H1 (cell line): ENCODE measurements at regions not wholly inside any gene's neighbourhood (a gene's known extent, or its start where the extent isn't known, plus 50 kb on each side); places are given as distances from the start of the nearest gene placed in this dataset.

ENCODE experiments used
- CTCF ChIA-PET: fragments of 300-600 bp; sonication (Branson Sonifier 250); formaldehyde crosslinking; loops from one replicate; lab custom pipeline; 2021; ENCODE audit not compliant: partially characterized antibody; lab: Charles Lee
- POLR2A ChIA-PET: fragments of 300-600 bp; sonication (Branson Sonifier 250); formaldehyde crosslinking; loops from one replicate; lab custom pipeline; 2021; ENCODE audit warnings: inconsistent platforms; ENCODE audit not compliant: partially characterized antibody; lab: Charles Lee
- DNase-seq, 2 experiments: peaks; one replicate each; pipeline versions ENCODE4 v3.0.0 to v3.0.0-alpha.2; 2010 to 2022; ENCODE audit warnings: low spot score in 2 of 2, low read depth in 1 of 2, mixed read lengths in 1 of 2
- FAIRE-seq: peaks from 2 replicates; lab custom pipeline; 2011; peaks lifted over from hg19 to GRCh38; lab: Jason Lieb, UNC
- H2AFZ ChIP-seq: 2 replicates; pipeline ENCODE4 v1.8.1; 2012; ENCODE audit warnings: low read length, inconsistent platforms
- H2AK5ac ChIP-seq: 2 replicates; pipeline ENCODE4 v1.6.1; 2013; ENCODE audit warnings: low read depth, low read length
- H2BK120ac ChIP-seq: replicated peaks from 2 replicates; pipeline ENCODE3; 2013; ENCODE audit warnings: low read depth, low read length, inconsistent platforms
- H2BK12ac ChIP-seq: 2 replicates; pipeline ENCODE4 v1.6.1; 2013; ENCODE audit warnings: low read depth, low read length
- H2BK15ac ChIP-seq: 2 replicates; pipeline ENCODE4 v1.6.1; 2013; ENCODE audit warnings: low read length
- H2BK20ac ChIP-seq: 2 replicates; pipeline ENCODE4 v1.6.1; 2013; ENCODE audit warnings: low read length
- H2BK5ac ChIP-seq: 2 replicates; pipeline ENCODE4 v1.6.1; 2013; ENCODE audit warnings: low read depth, low read length
- H3K14ac ChIP-seq: 2 replicates; pipeline ENCODE4 v1.6.1; 2013; ENCODE audit warnings: inconsistent platforms; ENCODE audit not compliant: insufficient read length
- H3K18ac ChIP-seq: 2 replicates; pipeline ENCODE4 v1.6.1; 2013; ENCODE audit warnings: low read length; ENCODE audit errors: extremely low read depth
- H3K23ac ChIP-seq: 2 replicates; pipeline ENCODE4 v1.6.1; 2013; ENCODE audit warnings: inconsistent platforms; ENCODE audit not compliant: insufficient read length
- H3K23me2 ChIP-seq: 2 replicates; pipeline ENCODE4 v1.6.1; 2013; ENCODE audit warnings: low read depth, low read length
- H3K27ac ChIP-seq: 2 replicates; pipeline ENCODE4 v1.6.1; 2011; ENCODE audit warnings: low read depth, low read length, inconsistent platforms
- H3K27me3 ChIP-seq, 4 experiments: replicated peaks in 1 of 4; 1 replicate in 1 of 4; 2 replicates in 3 of 4; pipeline versions ENCODE4 v1.6.1 to v1.8.1; 2011 to 2013; ENCODE audit warnings: low read length in 3 of 4, mild to moderate bottlenecking in 3 of 4, inconsistent platforms in 2 of 4, mixed read lengths in 2 of 4, moderate library complexity in 1 of 4; ENCODE audit not compliant: control insufficient read depth in 3 of 4, insufficient read depth in 3 of 4; ENCODE audit errors: extremely low read depth in 1 of 4
- H3K36me3 ChIP-seq, 4 experiments: 2 replicates each; pipeline versions ENCODE4 v1.6.1 to v1.8.1; 2011 to 2013; ENCODE audit warnings: mild to moderate bottlenecking in 4 of 4, low read length in 3 of 4, moderate library complexity in 2 of 4, control low read depth in 1 of 4, inconsistent platforms in 1 of 4; ENCODE audit not compliant: insufficient read depth in 4 of 4, control insufficient read depth in 2 of 4
- H3K4ac ChIP-seq: replicated peaks from 2 replicates; pipeline ENCODE3; 2013; ENCODE audit warnings: low read length, low read depth, mixed read lengths, inconsistent platforms; ENCODE audit not compliant: insufficient read length
- H3K4me1 ChIP-seq, 4 experiments: replicated peaks in 1 of 4; 1 replicate in 1 of 4; 2 replicates in 3 of 4; pipeline versions ENCODE4 v1.6.1 to v1.8.1; 2011 to 2013; ENCODE audit warnings: low read length in 3 of 4, inconsistent platforms in 2 of 4, mixed read lengths in 1 of 4; ENCODE audit not compliant: insufficient read depth in 4 of 4, control insufficient read depth in 3 of 4
- H3K4me2 ChIP-seq, 2 experiments: 2 replicates each; pipeline versions ENCODE4 v1.6.1 to v1.8.1; 2011 to 2013; ENCODE audit warnings: low read depth in 2 of 2, low read length in 2 of 2, control low read depth in 1 of 2, inconsistent platforms in 1 of 2, mild to moderate bottlenecking in 1 of 2; ENCODE audit not compliant: insufficient read depth in 1 of 2
- H3K4me3 ChIP-seq, 4 experiments: fragments of 200-600, 300-600 bp in 1 of 4; sonication (generic), shearing (Covaris generic), sonication (Bioruptor Twin) in 1 of 4; 2 replicates each; pipeline versions ENCODE4 v1.5.1 to v1.8.1; 2011 to 2016; ENCODE audit warnings: low read length in 4 of 4, low read depth in 3 of 4, control low read depth in 2 of 4, inconsistent platforms in 2 of 4, mild to moderate bottlenecking in 2 of 4, mixed read lengths in 1 of 4, moderate library complexity in 1 of 4; ENCODE audit not compliant: insufficient read depth in 2 of 4; ENCODE audit errors: extremely low read depth in 1 of 4
- H3K56ac ChIP-seq: replicated peaks from 2 replicates; pipeline ENCODE3; 2013; ENCODE audit warnings: low read depth, mild to moderate bottlenecking, mixed read lengths, low read length, inconsistent platforms; ENCODE audit not compliant: insufficient read length
- H3K79me1 ChIP-seq: 2 replicates; pipeline ENCODE4 v1.6.1; 2013; ENCODE audit warnings: low read depth, low read length, control low read depth
- H3K79me2 ChIP-seq, 2 experiments: 2 replicates each; pipeline versions ENCODE4 v1.6.1 to v1.8.1; 2012 to 2013; ENCODE audit warnings: low read length in 2 of 2, mild to moderate bottlenecking in 2 of 2, inconsistent platforms in 1 of 2; ENCODE audit not compliant: insufficient read depth in 2 of 2, control insufficient read depth in 1 of 2
- H3K9ac ChIP-seq, 4 experiments: replicated peaks in 1 of 4; 1 replicate in 1 of 4; 2 replicates in 3 of 4; pipeline versions ENCODE4 v1.6.1 to v1.8.1; 2011 to 2013; ENCODE audit warnings: low read depth in 3 of 4, low read length in 3 of 4, control low read depth in 2 of 4, mild to moderate bottlenecking in 2 of 4, moderate library complexity in 2 of 4, inconsistent platforms in 1 of 4; ENCODE audit errors: extremely low read depth in 1 of 4
- H3K9me3 ChIP-seq, 2 experiments: 2 replicates each; pipeline versions ENCODE4 v1.6.1 to v1.8.1; 2012 to 2013; ENCODE audit warnings: mild to moderate bottlenecking in 2 of 2, moderate library complexity in 2 of 2, control low read depth in 1 of 2, inconsistent platforms in 1 of 2, low read depth in 1 of 2, low read length in 1 of 2, mixed read lengths in 1 of 2; ENCODE audit not compliant: insufficient read depth in 2 of 2
- H4K20me1 ChIP-seq, 2 experiments: replicated peaks in 1 of 2; 2 replicates each; pipeline versions ENCODE3 to v1.8.1; 2011 to 2013; ENCODE audit warnings: inconsistent platforms in 2 of 2, low read length in 2 of 2, mild to moderate bottlenecking in 1 of 2; ENCODE audit not compliant: insufficient read depth in 2 of 2, control insufficient read depth in 1 of 2
- H4K5ac ChIP-seq: 2 replicates; pipeline ENCODE4 v1.6.1; 2013; ENCODE audit warnings: low read length, low read depth, mixed read lengths, inconsistent platforms; ENCODE audit not compliant: insufficient read length
- H4K8ac ChIP-seq: 2 replicates; pipeline ENCODE4 v1.8.0; 2013; ENCODE audit warnings: mild to moderate bottlenecking, moderate library complexity, low read length, inconsistent platforms; ENCODE audit not compliant: insufficient read depth; ENCODE audit errors: extremely low read depth
- H4K91ac ChIP-seq: replicated peaks from 2 replicates; pipeline ENCODE3; 2013; ENCODE audit warnings: low read length, mixed read lengths, inconsistent platforms; ENCODE audit not compliant: insufficient read length
- ATF2 ChIP-seq: IDR thresholded peaks from 2 replicates; pipeline ENCODE4 v1.6.1; 2012; ENCODE audit warnings: low read length, inconsistent platforms
- BCL11A ChIP-seq, 2 experiments: IDR thresholded peaks; one replicate each; pipeline ENCODE4 v1.6.1; 2011; ENCODE audit warnings: low read depth in 2 of 2, low read length in 2 of 2, mild to moderate bottlenecking in 2 of 2
- CBX8 ChIP-seq: fragments of 300-800, 300-1000 bp; sonication (generic); IDR thresholded peaks from 2 replicates; pipeline ENCODE4 v1.7.1; 2016; ENCODE audit warnings: low read depth, low read length, borderline replicate concordance
- CTBP2 ChIP-seq: IDR thresholded peaks from 2 replicates; pipeline ENCODE4 v1.7.0; 2011; ENCODE audit warnings: borderline replicate concordance, mild to moderate bottlenecking, moderate library complexity, mixed read lengths, low read length; ENCODE audit not compliant: insufficient read depth, insufficient read length
- E2F6 ChIP-seq: IDR thresholded peaks from 2 replicates; pipeline ENCODE4 v1.6.1; 2012; ENCODE audit warnings: inconsistent platforms
- POLR2A ChIP-seq, 2 experiments: IDR thresholded peaks; 1 replicate in 1 of 2; 2 replicates in 1 of 2; pipeline ENCODE4 v1.6.1; 2011; ENCODE audit warnings: low read depth in 2 of 2, low read length in 2 of 2, mild to moderate bottlenecking in 2 of 2; ENCODE audit errors: control extremely low read depth in 1 of 2
- POLR2AphosphoS5 ChIP-seq: IDR thresholded peaks from 2 replicates; pipeline ENCODE4 v1.6.1; 2011; ENCODE audit warnings: low read depth, low read length
- POU5F1 ChIP-seq: IDR thresholded peaks from 2 replicates; pipeline ENCODE4 v1.6.1; 2011; ENCODE audit warnings: low read depth, mild to moderate bottlenecking, low read length, moderate library complexity
- SAP30 ChIP-seq: fragments of 300-600 bp; sonication (generic); IDR thresholded peaks from 2 replicates; pipeline ENCODE4 v1.7.1; 2012; ENCODE audit warnings: low read length, moderate library complexity, mild to moderate bottlenecking, inconsistent platforms; ENCODE audit not compliant: insufficient read depth, insufficient replicate concordance
- SIRT6 ChIP-seq: IDR thresholded peaks from one replicate; pipeline ENCODE4 v1.7.1; 2012; ENCODE audit warnings: low read length, inconsistent platforms
- SRF ChIP-seq: IDR thresholded peaks from 2 replicates; pipeline ENCODE4 v1.6.1; 2011; ENCODE audit warnings: mild to moderate bottlenecking, low read depth, low read length, moderate library complexity
- TEAD4 ChIP-seq: IDR thresholded peaks from 2 replicates; pipeline ENCODE4 v1.6.1; 2012; ENCODE audit warnings: low read depth, low read length, inconsistent platforms, mixed read lengths
- whole genome bisulfite sequencing, 2 experiments: shearing (Covaris generic) in 1 of 2; methylation state at CpG; one replicate each; pipeline versions ENCODE4 v1.1.6 to v1.1.7; 2013 to 2015; ENCODE audit warnings: low lambda C conversion rate in 2 of 2, mixed read lengths in 2 of 2, inconsistent platforms in 1 of 2, low coverage in 1 of 2, missing lambda C conversion rate in 1 of 2; ENCODE audit not compliant: insufficient replicate concordance in 2 of 2, insufficient coverage in 1 of 2, insufficient read length in 1 of 2; ENCODE audit errors: extremely low coverage in 1 of 2, missing lambda C conversion rate in 1 of 2; 5-methylcytosine and 5-hydroxymethylcytosine counted together

- H2BK12ac ChIP-seq = no peak overlapping the region
- no peak overlapping the region for H2BK15ac ChIP-seq
- no peaks in the 10 kb centered on the region for H3K79me2 ChIP-seq
- no peak overlapping the region for H3K4ac ChIP-seq
- no peak overlapping the region for H4K5ac ChIP-seq
- H3K56ac ChIP-seq = no peak overlapping the region
- H3K14ac ChIP-seq = no peak overlapping the region
- WGBS, 2 experiments = 79% methylated on average over 7 of the region's 7 CpGs; no CpG with 5 or more reads in 1 of the 2 experiments
- H4K8ac ChIP-seq = no peak overlapping the region; the same call in 1 of the 2 replicates
- H4K91ac ChIP-seq = peak overlapping the region; percentile 39
- H4K20me1 ChIP-seq = no peaks in the 10 kb centered on the region
- no peak overlapping the region for H2AFZ ChIP-seq
- H3K23me2 ChIP-seq = no peaks in the 10 kb centered on the region
- ChIA-PET CTCF (no interaction called here), POLR2A (no interaction called here)
- H3K36me3 ChIP-seq = no peaks in the 10 kb centered on the region
- no peaks in the 10 kb centered on the region for H3K79me1 ChIP-seq
- no peaks in the 10 kb centered on the region for H3K4me1 ChIP-seq
- peaks cover 19 to 21% of the 10 kb centered on the region in 2 experiments for H3K9me3 ChIP-seq
- no peak overlapping the region for H2BK120ac ChIP-seq
- no peak overlapping the region for H2AK5ac ChIP-seq
- TF ChIP-seq CBX8 (no peak), POLR2A (IDR thresholded peaks at IDR 0.05; ENCODE audit: control extremely low read depth in 1 of 2, low read depth in 2 of 2, low read length in 2 of 2) (no peak), SAP30 (no peak), POLR2AphosphoS5 (no peak), SRF (no peak), POU5F1 (no peak), SIRT6 (no peak), E2F6 (no peak), BCL11A (IDR thresholded peaks at IDR 0.05; ENCODE audit: low read depth in 2 of 2, low read length in 2 of 2) (no peak), ATF2 (no peak), TEAD4 (no peak), CTBP2 (no peak)
- no peak overlapping the region for H3K4me3 ChIP-seq
- no peak overlapping the region for H3K23ac ChIP-seq
- no peak overlapping the region for H3K9ac ChIP-seq
- H3K4me2 ChIP-seq = no peak overlapping the region
- no peak overlapping the region for H2BK20ac ChIP-seq
- no peak overlapping the region for H3K27ac ChIP-seq
- DNase-seq = no peak
- 0 out of 7 replicates have a peak, but pooled peaks cover 0 to 2% (median 0%) of the 10 kb centered on the region in 4 experiments for H3K27me3 ChIP-seq
- no peak overlapping the region for H3K18ac ChIP-seq
- H2BK5ac ChIP-seq = no peak overlapping the region
- FAIRE-seq = no peak
Measured at GRCh38 chr6:947235-947934, 254.4 kb upstream of the EXOC2 start.
